ENCODE measurements at regions not wholly inside any gene's neighbourhood (a gene's known extent, or its start where the extent isn't known, plus 50 kb on each side); places are given as distances from the start of the nearest gene placed in this dataset.

GRCh38 chr1:234554218-234554697 lies 55.7 kb downstream of the IRF2BP2 start:
- no peak for DNase-seq

DNA sequence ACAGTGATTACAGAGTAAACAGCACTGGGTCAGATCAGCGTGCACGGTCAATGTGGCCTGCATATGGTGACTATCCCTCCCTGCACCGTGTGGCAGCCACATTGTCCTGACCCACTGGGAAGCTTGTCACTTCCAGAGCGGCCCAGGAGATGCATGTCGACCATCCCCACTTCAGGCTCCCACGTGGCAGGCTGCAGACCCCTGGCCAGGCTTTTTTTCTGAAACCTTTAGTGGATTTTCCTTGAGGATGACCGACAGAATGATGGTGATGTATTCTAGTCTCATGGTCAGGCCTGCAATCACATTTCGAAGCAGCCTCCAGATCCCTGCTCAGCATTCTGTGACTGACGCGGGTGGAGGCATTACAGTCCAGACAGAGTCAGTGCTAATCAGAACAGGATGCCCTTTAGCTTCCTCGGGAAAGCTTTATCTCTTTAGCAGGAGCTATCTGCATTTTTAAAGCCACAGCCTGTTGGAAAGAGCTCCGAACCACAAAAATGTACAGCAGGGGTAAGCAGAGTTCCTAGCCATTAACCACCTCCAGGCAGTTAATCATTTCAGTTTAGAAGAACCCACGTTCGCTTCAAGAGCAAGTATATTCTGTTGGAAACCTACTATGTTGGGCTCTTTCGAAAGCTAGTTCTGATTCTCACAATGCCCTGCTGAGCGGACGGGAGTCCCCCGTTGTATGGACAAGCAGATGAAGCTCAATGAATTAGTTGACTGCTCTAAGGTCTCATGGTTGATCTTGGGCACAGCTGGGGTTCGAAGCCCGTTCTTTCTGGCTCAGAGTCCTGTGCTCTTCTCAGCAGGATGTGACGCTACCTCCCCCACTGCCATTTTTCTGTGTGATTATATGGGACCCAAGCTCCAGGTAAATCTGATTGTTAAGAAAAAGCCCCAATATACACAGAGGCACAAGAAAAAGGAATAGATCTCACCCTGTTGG lies 56.5 kb downstream of the IRF2BP2 start:
- no peak for DNase-seq

DNA sequence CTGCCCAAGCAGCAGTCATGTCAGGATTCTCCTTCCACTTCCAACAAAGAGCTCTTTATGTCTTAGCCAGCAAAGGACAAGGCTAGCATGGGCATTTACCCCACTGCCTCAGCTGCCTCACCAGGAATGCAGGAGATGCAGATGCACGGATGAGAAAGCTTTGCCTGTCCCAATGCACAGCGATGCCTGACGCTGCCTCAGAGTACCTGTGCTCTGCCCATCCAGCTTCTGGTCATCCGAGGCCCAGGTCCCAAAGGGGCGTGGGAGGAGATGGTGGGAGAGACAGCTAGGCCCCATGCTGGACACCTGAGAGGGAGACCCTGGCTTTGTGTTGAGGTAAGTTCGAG lies 59.0 kb downstream of the IRF2BP2 start:
- DNase-seq, result no peak

- no peak for DNase-seq
Measured at GRCh38 chr1:234550341-234551031, 59.5 kb downstream of the IRF2BP2 start.

GRCh38 chr1:234549447-234550021 lies 60.4 kb downstream of the IRF2BP2 start:
- no peak for DNase-seq

GRCh38 chr1:234546890-234547788 lies 62.8 kb downstream of the IRF2BP2 start:
- DNase-seq, result no peak

DNA sequence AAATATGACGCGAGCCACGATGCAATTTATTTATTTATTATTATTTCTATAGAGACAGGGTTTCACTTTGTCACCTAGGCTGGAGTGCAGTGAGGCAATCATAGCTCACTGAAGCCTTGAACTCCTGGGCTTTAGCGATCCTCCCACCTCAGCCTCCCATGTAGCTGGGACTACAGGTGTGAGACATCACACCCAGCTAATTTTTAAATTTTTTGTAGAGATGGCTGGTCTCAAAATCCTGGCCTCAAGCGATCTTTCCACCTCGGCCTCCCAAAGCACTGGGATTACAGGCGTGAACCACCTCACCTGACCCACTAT lies 63.6 kb downstream of the IRF2BP2 start:
- no peak for DNase-seq

DNA sequence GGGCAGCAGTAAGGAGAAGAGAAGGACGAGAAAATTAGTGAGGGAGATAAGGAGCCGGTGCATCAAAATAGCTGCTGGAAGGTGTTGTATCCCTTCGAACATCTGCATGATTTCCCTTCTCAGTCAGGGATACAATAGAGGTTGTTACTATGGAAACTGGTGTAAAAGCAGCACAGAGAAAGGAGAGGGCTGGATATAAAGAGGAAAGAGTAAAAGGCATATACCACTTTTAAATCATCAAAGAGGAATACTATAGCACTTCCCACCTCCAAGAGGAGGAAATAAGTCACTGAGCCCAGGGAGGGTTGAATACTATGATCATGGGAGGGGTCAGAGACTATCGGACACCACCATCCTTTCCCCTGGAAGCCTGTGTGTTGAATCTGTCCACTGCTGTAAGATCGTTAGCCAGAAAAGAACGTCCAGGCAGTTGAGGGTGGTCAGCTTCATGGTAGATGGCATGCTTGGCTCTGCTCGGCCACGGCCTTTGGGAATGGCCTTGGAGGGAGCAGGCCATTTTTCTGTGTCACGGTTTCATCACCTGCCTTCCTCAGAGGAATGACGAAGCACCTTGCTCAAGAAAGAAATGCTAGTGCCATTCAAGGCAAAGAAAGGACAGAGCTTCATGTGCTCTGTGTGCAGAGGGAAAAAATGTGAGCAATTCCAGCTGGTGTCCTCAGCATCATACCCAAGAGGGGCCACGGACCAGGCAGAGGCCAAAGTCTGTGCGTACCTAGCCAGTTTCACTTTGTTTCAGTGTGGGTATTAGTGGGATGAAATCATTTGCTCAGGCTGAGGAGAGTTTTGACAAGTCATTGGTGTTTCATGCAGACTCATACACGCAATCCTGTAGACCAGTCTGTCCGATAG lies 64.2 kb downstream of the IRF2BP2 start:
- peak; percentile 18 for DNase-seq

DNA sequence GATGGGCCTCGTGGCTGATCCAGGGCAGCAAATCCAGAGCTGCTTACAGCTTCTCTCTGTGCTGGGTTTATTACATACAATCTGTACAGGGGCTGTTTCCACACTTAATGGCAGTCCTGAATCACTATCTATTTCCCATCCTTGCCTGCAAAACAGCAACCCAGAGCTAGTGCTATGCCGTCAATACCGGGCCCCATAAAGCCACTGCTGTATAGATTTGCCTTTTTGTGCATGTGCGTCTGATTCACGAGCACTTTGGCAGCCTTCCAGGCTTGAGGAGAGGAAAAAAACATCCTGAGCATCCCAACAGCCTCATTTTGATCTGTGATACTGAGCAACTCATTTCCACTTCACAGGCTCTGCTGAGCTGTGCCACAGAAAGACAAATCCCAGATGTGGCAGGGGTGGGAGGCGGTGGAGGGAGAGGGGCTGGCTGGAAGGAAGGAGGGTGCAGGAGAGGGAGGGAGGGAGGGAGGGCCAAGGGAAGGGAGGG lies 65.2 kb upstream of the TARBP1 start:
- DNase-seq, result peak; percentile 96

- no peak for DNase-seq
Measured at GRCh38 chr1:234543442-234544086, 64.6 kb upstream of the TARBP1 start.

DNA sequence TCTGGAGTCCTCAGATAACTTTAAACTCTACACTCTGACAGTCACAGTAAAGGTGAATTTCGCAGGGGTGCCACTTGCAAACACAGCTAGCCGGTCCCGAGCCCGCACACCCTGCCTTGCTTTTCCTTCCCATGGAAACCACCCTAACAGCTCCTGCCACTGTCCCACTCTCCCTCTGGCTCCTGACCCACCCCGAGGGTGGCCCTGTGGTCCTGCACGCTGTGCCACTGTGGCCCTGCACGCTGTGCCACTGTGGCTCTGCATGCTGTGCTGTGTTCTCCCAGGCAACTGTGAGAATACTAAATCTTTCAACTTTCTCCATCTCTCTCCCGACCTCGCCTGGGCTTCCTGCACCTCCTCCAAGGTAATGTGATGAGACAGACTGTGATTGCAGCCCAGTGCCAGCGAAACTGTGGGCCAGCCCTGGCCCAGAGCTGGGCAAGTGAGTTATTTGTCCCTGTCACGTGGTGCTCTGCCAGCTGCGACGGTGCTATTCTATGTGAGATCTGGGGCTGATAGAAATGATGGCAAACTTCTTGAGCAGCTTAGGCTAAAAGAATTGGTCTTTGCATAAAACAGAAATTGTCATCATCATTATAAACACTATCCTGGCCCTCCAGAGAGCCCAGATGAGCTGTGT lies 63.4 kb upstream of the TARBP1 start:
- no peak for DNase-seq

DNA sequence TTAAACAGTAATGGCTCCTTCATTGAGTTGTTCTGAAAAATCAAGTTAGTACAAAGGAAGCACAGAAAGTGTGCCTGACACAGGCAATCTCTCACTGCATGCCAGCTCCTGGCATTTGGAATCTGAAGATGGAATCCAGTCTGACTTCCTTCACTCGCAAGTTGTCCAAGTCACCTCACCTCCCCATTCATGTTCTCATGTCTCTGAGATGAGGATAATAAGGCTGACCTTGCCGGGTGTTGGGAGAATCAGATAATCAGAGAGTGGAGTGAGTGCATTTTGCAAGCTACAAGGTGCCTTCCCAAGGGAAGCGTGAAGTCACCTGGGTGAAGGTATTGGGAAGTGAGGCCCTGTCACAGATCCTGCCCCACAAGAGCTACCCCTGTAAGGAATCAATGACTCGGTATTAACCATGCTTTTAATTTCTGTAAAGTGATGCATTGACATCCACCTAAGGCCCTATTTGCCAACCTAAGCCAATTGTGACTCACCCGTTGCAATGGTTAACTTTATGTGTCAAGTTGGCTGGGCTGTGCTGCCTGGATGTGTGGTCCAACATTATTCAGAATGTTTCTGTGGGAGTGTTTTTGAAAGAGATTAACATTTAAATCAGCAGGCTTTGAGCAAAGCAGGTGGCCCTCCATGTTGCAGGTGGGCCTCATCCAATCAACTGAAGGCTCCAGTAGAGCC lies 62.5 kb upstream of the TARBP1 start:
- no peak for DNase-seq

DNA sequence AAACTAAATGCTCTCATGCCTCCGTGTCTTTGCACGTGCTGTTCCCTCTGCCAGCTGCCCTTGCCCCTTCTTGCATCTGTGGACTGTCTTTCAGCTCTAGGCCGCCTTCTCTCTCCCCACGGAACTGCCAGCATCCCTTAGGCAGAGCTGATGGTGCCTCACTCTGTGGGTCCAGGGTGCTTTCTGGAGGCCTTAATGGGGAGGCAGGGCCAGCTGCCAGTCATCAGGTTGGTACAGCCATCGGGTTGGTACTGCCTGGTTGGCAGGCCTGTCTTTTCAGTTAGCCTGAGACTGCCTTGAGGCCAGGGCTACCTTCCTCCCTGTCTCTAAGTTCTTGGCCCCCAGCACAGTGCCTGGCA lies 61.4 kb upstream of the TARBP1 start:
- DNase-seq, result no peak

DNA sequence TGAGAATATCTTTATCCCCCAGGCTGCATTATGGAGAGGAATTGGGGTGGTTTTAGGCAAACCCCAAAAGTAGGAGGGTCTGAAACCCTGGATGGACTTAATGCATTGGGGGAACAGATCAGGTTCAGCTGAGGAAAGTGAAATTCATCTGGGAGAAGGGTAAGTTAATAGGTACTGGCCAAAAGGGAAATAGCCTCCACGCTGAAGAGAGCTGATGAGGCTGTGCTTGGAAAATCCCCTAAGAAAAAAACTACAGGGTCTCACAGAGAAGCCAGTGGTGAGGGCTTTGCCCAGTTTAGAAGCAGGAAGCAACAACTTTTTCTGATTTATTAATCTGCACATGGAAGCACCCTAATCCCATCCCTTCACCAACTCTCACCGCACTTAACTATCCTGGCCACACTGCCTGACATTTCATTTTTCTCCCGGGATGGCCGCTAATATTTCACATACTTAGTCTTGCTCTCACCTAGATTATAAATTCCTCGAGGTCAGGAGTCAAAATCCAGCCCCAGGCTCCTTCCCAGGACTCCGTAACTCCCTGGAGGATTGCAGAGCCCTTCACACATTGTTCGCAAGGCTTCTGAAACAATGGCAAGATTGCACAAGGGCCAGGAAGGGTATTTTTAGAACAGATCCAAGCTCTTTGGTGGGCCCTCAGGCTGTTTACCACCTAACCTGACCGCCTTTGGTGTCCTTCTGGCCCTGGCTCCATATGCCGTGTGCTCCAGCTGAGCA lies 60.9 kb upstream of the TARBP1 start:
- no peak for DNase-seq

DNA sequence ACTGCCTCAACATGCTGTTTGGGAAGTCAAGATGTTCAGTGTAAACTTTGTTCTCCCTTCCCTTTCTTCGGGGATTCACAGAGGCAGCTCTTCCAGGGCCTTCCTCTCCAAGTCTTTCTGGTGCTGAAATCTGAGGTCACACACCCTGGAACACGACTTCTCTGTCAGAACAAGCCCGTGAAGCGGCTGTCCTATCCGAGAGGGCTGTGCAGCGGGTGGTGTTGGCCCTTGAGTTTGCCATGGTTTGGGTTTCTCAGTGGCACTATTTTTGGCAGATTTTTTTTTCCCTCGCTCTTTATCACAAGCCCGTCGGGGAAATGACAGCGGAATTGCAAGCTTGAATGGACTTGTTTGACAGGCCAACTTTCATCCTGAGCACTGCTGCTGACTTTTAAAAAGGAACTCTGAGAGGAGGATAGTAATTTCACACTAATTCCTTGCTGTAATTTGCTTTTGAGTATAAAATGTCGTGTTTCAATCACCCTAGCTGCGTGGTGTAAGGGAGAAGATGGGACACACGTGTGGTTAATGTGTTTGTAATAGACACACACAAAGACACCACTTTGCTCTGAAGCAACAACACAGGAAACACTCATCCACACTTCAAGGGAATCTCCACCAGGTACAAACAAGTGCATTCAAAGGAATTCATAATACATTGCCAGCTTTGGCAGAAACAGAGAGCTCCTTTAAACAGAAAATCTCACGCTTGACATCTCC lies 60.1 kb upstream of the TARBP1 start:
- no peak for DNase-seq

DNA sequence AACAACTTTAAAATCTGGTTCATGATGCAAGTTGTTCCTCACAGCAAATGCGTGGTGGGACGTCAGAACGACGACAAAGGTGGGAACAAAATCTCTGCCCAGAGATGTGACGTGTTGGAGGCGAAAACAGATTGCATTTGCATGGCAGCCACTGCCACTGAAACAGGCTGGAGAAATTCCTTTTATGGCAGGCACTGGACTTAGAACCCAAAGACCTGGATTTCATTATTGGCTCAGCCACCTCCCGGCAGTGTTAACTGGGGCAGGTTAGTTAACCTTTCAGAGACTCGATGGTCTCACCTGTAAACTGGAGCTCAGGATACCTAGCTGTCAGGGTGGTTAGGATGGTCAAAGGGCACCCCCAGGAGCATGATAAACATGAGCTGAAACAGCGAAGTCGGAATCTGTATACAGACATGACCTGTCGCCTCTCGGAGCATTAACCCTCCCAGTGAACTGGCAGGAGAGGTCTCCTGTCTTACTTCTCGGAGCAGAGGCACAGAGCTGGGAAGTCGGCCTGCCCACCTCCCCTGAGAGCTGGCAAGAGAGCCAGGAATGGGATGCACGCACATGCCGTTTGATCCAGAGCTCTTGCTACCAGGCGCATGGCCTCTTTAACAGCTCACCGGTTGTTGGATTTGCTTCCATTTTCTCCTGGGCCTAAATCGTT lies 59.2 kb upstream of the TARBP1 start:
- no peak for DNase-seq

- DNase-seq, result no peak
Measured at GRCh38 chr1:234537236-234537635, 58.3 kb upstream of the TARBP1 start.

GRCh38 chr1:234536741-234537140 lies 57.8 kb upstream of the TARBP1 start:
- DNase-seq, result no peak
